T-helper 2 cell treated with Interferon-gamma antibody and Interleukin-4, amounts not matched to agents 100 ng/mL and 5 ng/mL, for 36 hours (primary cell): ENCODE measurements at regions not wholly inside any gene's neighbourhood (a gene's known extent, or its start where the extent isn't known, plus 50 kb on each side); places are given as distances from the start of the nearest gene placed in this dataset.

Experiments used
- intact Hi-C: fragments of 100-400 bp; cut with micrococcal nuclease; formaldehyde crosslinking; loops from one replicate; pipeline ENCODE4 v1.15.1; 2023

GRCh38 chr12:100675432-100675831 lies 101.9 kb downstream of the GAS2L3 start:
- intact Hi-C loops: no loop called here

GRCh38 chr12:100681074-100681473 lies 107.6 kb downstream of the GAS2L3 start:
- intact Hi-C loops: no loop called here

DNA sequence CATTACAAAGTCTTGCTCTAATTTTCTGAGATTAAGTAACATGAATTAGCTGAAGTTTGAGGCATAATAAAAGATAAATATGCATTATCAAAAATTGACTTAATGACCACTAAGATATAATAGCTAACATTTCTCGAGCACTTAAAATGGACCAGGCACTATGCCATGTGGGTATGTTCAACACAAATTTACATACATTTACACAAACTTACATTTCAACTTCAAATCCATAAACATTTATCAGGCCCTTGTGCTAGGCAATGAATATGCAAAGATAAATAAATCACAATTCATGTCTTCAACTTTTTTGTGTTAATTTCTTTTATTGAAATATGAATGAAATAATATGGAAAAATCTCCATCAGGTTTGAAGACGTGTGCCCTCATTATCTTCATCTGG lies 108.7 kb downstream of the GAS2L3 start:
- intact Hi-C loops: no loop called here

DNA sequence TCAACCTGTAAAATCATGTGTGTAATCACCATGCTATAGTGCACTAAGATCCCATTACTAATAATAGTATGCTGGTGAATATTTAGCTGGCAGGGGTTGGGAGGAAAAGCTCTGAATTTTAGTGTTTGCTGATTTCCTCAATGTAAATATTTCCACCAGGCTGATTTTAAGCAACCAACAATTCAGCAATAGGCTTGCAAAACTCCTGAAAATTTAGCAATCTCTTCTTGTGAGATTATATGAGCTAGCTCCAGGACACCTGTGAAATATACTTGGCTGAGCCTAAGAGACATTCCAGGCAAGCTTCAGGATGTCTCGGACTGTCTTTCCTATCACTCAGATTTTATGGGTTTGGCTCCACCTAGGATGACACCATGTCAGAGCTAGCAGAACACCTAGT lies 106.9 kb upstream of the ANO4 start:
- intact Hi-C loops: no loop called here

DNA sequence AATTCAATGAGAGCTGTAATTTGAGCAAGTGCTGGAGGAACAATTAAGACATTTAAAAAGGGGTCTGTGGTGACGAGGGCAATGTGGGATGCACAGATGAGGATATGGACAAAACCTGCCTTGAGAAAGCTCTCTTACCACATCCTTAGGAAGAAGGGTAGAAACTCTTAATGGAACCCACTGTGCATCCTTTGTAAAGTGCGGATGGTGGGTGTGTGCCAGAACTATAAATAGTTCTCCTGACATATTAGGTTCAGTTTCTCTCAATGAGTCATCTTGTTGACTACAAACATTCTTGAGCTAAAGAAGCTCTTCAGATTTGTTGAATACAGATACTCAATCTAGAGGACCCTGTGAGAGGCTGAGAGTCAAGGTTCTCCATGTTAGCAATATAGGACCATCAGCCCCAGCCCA lies 106.1 kb upstream of the ANO4 start:
- intact Hi-C loops: no loop called here

- intact Hi-C loops: no loop called here
These were observed 102.1 kb upstream of the ANO4 start for GRCh38 chr12:100692502-100692901.

- intact Hi-C loops: no loop called here
These were observed 96.1 kb upstream of the ANO4 start for GRCh38 chr12:100698518-100698917.

DNA sequence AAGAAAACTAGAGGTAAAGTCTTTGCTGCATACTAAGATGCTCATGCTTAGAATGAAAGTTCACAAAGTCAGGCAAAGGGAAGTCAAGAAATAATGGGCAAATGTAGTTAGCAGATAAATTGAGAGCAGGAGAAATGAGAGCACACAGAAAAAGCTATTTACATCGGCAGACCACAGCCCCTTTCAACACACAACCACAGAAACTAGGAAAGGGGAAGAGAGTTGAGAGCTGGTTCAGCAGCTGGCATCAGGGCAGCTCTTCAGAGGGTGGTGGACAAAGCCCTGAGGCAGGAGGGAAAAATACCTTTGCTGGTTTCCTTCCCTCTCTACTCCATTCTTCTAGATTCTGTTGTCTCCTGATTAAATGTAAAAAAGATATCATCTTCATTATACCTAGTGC lies 95.4 kb upstream of the ANO4 start:
- intact Hi-C loops: no loop called here

GRCh38 chr12:100703337-100703736 lies 91.2 kb upstream of the ANO4 start:
- intact Hi-C loops: no loop called here

- intact Hi-C loops: no loop called here
These were observed 90.7 kb upstream of the ANO4 start for GRCh38 chr12:100703868-100704267.

GRCh38 chr12:100706033-100706432 lies 88.5 kb upstream of the ANO4 start:
- intact Hi-C loops: no loop called here

DNA sequence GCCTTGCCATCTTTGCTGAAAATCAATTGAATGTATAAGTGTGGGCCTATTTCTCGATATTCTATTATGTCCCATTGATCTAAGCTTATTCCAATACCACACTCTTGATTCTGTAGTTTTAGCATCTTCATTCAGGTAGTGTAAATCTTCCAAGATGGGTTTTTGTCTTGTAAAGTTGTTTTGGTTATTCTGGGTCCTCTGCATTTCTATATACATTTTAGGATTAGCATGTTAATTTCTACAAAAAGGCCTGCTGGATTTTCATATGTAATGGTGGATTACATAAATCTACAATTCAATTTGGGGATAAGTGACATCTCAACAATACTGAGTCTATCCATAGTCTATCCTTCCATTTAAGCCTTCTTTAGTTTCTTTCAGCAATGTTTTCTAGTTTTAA lies 86.0 kb upstream of the ANO4 start:
- intact Hi-C loops: no loop called here

DNA sequence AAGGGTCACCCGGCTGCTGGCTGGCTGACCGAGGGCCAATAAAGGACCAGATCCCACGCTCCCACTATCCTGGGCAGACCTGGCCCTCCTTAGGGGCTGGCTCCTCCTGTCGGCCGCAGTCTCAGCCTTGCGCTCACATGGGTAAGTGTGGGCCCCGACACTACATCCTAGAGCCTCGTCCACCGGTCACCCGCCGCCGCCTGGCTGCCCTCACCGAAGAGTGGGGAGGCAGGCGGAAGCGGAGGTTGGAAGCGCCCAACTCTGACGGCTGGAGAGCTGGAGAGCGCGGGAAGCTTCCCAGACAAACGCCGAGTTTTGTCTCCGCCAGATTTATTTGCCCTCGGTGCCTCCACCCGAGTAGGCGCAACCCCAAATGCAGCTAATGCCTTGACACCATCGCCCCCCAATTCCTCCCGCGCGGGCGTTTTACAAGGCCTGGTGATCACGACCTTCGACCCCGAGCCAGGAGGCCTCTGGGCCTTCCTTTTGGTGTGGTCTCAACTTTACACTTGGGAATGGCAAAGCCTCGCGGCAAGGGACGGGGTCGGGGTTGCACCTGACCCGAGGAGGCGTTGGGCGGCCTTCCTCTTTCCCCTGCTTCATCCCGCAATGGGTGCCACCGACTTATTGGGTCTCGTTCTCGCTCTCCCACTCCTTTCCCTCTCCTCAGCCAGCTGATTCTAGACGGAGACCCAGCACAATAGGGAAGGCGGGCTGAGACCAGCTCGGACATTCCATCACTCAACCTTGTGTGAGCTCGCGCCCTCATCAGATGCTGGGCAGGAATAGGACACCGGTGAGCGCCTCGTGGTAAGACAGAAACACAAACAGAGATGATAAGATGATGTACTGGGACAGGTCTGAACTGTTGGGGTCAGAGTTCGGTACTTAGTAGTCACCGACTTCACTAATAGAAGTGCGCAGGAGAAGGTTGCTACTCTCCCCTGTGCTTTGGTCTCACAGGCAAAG lies 78.3 kb upstream of the ANO4 start:
- intact Hi-C loops: no loop called here

- intact Hi-C loops: no loop called here
These were observed 77.4 kb upstream of the ANO4 start for GRCh38 chr12:100716945-100717732.

DNA sequence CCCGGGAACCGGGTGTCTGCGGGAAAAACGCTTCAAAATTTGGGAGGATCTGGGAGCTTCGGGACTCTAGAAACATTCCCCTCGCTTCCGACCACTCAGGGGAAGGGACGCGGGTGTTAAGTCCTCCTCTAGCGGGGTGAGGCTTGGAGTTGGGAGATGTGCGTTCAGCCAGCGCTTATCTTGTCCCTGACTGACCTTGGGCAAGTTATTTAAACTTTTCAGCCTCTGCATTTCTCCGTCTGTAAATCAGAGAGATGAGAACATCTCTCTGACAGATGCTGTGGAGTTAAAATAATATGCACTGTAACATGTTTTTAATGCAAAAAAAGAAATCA lies 76.9 kb upstream of the ANO4 start:
- intact Hi-C loops: no loop called here

GRCh38 chr12:100718187-100718586 lies 76.4 kb upstream of the ANO4 start:
- intact Hi-C loops: no loop called here

DNA sequence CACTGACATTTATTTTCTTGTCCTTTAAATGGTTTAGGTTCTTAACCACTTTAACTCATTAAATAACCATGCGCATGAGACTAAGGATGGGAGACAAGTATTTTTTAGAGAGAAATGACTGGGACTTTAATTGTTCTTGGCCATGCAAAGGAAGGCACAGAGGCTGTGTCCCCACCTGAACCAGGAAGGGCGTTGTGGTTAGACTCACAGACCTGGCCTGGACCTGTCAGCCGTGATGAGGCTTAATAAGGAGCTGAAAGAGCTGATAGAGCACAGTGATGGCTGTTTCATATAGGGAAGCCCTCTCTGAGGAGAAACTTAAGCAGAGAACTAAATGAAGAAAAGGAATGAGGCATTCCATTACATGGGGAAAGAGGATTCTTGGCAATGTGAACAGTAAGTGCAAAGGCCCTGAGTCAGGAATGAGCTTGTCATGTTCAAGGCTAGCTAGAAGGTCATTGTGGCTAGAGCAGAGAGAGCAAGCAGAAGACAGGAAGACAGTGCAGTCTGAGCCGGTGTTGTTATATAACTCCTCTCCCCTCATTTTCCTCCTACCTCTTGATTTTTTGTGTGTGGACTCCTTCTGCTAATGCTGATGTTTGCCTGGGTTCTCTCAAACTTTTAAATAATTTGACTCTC lies 74.4 kb upstream of the ANO4 start:
- intact Hi-C loops: no loop called here

GRCh38 chr12:100721169-100721568 lies 73.4 kb upstream of the ANO4 start:
- intact Hi-C loops: no loop called here

- intact Hi-C loops: no loop called here
These were observed 70.5 kb upstream of the ANO4 start for GRCh38 chr12:100724071-100724470.

DNA sequence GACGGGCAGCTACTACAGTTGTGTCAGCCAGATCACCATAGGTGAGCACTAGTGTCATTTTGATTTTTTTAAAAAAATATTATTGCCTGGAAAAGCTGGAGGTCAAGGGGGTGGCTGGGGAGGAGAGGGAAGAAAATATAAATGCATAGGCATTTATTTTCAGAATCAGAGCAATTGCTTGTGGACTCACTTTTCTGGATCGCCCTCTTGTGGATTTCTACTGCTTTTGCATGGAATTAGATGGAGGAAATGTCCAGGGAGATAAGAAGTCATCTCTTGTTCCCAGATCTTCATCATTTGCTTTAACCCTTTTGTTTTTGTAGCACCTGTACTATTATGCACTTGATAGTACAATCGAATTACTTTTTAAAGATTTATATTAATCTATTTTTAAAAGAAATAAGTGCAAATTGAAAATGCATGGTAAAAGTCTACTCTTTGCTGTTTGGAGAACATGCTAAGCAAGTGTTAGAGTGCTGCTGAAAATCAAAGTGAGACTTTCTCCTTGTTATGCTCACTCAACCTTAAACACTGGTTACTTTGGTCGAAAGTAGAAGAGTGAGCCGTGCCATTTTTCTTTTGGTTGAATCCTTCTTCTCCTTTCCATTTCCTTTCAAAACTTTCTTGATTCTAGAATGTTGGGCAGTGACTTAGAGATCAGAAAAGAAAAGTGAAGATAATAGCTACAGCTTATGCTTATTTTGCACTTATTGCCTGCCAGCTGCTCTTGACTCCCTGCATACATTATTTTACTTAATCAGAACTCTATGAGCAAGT lies 60.6 kb upstream of the ANO4 start:
- intact Hi-C loops: no loop called here

GRCh38 chr12:100737168-100737567 lies 57.4 kb upstream of the ANO4 start:
- intact Hi-C loops: no loop called here
